Lower leg skin (tissue), 3 donors: ENCODE measurements at regions not wholly inside any gene's neighbourhood (a gene's known extent, or its start where the extent isn't known, plus 50 kb on each side); places are given as distances from the start of the nearest gene placed in this dataset.

Source experiments
- POLR2A ChIP-seq, 2 donors: fragments of 450-650 bp; IDR thresholded peaks; one replicate each; pipeline ENCODE4 v1.6.1; 2016 to 2017; ENCODE audit warnings: antibody characterized with exemption in 2 of 2, mild to moderate bottlenecking in 1 of 2, moderate library complexity in 1 of 2
- TF ChIP-seq, protein P1 (sequence below), 3 donors: fragments of 450-650 bp; IDR thresholded peaks; one replicate each; pipeline ENCODE4 v1.5.1; 2016; ENCODE audit warnings: antibody characterized with exemption in 3 of 3, mild to moderate bottlenecking in 3 of 3, moderate library complexity in 2 of 3

DNA sequence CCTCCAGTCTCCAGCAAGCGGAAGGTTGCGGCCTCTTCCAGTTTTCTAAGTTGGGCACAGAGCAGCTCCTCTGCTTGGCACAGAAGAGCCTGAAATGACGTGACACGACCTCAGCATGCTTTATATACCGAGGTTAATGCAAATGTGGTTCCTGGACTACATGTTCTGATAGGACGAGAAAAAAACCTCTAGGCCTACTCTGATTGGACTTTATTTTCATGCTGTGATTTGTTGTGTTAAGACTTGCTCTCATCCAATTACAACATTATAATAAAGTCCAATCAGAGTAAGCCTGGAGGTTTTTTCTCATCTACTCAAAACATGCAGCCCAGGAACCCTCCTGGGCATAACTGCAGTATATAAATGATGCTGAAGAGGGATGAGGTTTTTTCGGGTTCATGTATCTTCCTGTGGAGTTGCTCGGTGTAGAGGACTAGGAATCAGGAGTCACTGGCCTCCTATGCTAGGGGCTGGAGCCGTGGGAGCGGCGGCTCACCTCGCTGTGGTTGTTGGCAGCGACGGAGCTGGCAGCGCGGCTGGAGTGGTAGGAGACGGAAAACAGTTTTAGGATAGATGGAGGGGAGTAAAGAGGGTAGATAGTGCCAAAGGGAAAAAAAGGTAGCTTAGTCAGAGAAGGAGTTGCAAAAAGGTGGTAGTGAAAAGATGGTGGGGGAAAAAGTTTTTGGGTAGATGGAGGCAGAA, 878.0 kb downstream of the KCNJ18 start:
- no peak for TF ChIP-seq POLR2A (IDR thresholded peaks at IDR 0.05)
- TF ChIP-seq, protein P1, sequence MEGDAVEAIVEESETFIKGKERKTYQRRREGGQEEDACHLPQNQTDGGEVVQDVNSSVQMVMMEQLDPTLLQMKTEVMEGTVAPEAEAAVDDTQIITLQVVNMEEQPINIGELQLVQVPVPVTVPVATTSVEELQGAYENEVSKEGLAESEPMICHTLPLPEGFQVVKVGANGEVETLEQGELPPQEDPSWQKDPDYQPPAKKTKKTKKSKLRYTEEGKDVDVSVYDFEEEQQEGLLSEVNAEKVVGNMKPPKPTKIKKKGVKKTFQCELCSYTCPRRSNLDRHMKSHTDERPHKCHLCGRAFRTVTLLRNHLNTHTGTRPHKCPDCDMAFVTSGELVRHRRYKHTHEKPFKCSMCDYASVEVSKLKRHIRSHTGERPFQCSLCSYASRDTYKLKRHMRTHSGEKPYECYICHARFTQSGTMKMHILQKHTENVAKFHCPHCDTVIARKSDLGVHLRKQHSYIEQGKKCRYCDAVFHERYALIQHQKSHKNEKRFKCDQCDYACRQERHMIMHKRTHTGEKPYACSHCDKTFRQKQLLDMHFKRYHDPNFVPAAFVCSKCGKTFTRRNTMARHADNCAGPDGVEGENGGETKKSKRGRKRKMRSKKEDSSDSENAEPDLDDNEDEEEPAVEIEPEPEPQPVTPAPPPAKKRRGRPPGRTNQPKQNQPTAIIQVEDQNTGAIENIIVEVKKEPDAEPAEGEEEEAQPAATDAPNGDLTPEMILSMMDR (IDR thresholded peaks at IDR 0.05), result no peak
